Bronchial epithelial cell (primary cell): ENCODE measurements at regions not wholly inside any gene's neighbourhood (a gene's known extent, or its start where the extent isn't known, plus 50 kb on each side); places are given as distances from the start of the nearest gene placed in this dataset.
"Not testable (repeated sequence)": the region's sequence is repeated elsewhere in the genome, so short reads cannot be mapped to it uniquely, and the experiment has no call there.

Experiments
- DNase-seq: peaks from one replicate; pipeline ENCODE4 v3.0.0-alpha.2; 2010; ENCODE audit warnings: low read depth
- FAIRE-seq: peaks from 2 replicates; lab custom pipeline; 2011; peaks lifted over from hg19 to GRCh38; lab: Jason Lieb, UNC
- H3K27me3 ChIP-seq: 2 replicates; pipeline ENCODE4 v1.5.1; 2011; ENCODE audit warnings: low read length; ENCODE audit not compliant: control insufficient read depth, insufficient read depth
- H3K36me3 ChIP-seq: 2 replicates; pipeline ENCODE4 v1.5.1; 2011; ENCODE audit warnings: low read length; ENCODE audit not compliant: control insufficient read depth, insufficient read depth
- H3K4me3 ChIP-seq: 2 replicates; pipeline ENCODE4 v1.5.1; 2011; ENCODE audit warnings: mild to moderate bottlenecking, low read depth, low read length, control low read depth
- TF ChIP-seq, protein P1 (sequence below): IDR thresholded peaks from 2 replicates; pipeline ENCODE4 v1.5.1; 2011; ENCODE audit warnings: mild to moderate bottlenecking, moderate library complexity, low read length, control low read depth, inconsistent platforms; ENCODE audit not compliant: insufficient read depth, severe bottlenecking

DNA sequence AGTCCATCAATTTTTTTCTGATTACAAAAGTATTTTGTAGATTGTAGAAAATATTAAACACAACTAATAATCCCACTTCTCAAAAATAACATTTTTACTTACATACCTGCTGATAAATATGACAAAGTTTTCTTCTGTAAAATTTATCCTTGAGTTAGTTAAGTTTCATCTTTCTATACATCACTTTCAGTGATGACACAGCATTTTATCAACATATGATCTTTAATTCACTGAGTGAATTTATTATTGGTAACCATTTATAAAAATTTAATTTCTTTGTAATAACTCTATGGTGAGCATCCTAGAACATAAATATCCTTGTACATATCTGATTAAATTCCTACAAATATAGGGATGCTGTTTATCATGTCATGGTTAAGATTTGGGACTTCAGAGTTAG, 385.0 kb upstream of the SLC35B3 start:
- Histone ChIP-seq H3K4me3 (no peak overlapping the region), H3K36me3 (no peaks in the 10 kb centered on the region), H3K27me3 (no peaks in the 10 kb centered on the region)
- TF ChIP-seq, protein P1, sequence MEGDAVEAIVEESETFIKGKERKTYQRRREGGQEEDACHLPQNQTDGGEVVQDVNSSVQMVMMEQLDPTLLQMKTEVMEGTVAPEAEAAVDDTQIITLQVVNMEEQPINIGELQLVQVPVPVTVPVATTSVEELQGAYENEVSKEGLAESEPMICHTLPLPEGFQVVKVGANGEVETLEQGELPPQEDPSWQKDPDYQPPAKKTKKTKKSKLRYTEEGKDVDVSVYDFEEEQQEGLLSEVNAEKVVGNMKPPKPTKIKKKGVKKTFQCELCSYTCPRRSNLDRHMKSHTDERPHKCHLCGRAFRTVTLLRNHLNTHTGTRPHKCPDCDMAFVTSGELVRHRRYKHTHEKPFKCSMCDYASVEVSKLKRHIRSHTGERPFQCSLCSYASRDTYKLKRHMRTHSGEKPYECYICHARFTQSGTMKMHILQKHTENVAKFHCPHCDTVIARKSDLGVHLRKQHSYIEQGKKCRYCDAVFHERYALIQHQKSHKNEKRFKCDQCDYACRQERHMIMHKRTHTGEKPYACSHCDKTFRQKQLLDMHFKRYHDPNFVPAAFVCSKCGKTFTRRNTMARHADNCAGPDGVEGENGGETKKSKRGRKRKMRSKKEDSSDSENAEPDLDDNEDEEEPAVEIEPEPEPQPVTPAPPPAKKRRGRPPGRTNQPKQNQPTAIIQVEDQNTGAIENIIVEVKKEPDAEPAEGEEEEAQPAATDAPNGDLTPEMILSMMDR = no peak
- FAIRE-seq (no peak), DNase-seq (no peak)

- FAIRE-seq (no peak), DNase-seq (peak; percentile 93)
- TF ChIP-seq, protein P1 = no peak
- Histone ChIP-seq H3K27me3 (no peaks in the 10 kb centered on the region), H3K36me3 (no peaks in the 10 kb centered on the region), H3K4me3 (no peak overlapping the region)
Observed at GRCh38 chr6:8819446-8819845, 384.1 kb upstream of the SLC35B3 start.

DNA sequence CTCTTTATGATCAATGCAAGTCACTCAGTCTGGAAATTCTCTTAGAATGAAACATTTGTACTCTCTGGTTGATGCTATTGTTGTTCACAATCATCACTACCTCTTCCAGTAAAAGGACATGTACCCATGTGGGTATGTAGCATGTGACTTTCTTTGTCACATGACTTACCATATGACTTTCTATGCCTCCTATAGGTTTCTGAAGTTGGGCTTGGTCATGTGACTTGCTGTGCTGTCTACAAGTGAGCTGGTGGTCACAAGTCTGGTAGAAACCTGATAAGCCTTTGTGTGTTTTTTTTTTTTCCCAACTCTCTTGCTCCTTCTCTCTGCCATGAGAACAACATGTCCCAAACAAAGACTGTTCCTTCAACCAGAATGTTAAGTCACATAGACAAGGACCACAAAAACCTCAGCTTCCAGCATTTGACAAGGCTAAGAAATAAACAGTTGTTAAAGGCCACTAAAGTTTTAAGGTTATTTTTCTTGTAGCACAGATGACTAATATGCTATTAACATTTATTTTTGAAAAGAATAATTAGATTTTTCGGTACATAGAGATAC, 379.2 kb upstream of the SLC35B3 start:
- FAIRE-seq = no peak
- no peaks in the 10 kb centered on the region for H3K36me3 ChIP-seq
- H3K4me3 ChIP-seq = no peak overlapping the region
- no peaks in the 10 kb centered on the region for H3K27me3 ChIP-seq
- DNase-seq = no peak
- TF ChIP-seq, protein P1 = no peak

DNA sequence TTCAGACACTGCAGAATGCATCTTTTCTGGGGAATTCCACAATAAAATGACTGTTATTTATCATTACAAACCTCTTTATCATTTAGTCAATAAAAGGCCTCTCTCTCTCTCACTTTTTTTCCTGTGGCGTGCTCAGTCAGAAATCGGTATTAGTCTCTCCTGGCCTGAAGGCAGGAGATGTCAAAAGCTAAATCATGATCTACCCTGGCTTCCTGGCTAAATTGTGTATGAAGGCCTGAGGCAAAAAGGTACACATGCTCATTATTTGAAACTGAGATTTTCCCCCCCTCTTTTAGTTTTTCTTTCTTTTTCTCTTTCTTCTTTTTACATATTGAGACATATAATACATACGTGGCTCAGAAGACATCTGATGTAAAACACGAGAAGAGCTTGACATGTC, 375.0 kb upstream of the SLC35B3 start:
- FAIRE-seq = no peak
- no peaks in the 10 kb centered on the region for H3K27me3 ChIP-seq
- no peak overlapping the region for H3K4me3 ChIP-seq
- H3K36me3 ChIP-seq = no peaks in the 10 kb centered on the region
- DNase-seq = no peak
- TF ChIP-seq, protein P1 = no peak

DNA sequence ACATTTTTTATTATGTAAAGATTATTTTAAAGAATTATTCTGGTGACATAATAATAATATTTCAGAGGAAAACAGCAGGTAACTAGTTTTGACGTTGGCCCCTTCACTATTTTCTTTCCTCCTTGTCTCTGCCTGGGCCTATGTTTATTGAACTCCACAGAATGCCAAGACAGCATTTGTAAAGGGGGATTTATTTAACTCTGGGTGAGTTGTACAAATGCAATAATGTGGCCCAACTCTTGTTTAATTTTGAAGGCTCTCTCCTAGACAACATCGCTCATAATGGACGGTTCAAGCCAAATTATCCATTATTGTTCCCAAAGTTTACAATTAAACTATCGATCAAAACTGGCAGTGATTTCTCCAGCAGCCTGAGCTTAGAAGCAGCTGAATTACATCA, 374.3 kb upstream of the SLC35B3 start:
- Histone ChIP-seq H3K4me3 (no peak overlapping the region), H3K36me3 (no peaks in the 10 kb centered on the region), H3K27me3 (no peaks in the 10 kb centered on the region)
- TF ChIP-seq, protein P1 = no peak
- FAIRE-seq = no peak
- DNase-seq = no peak

DNA sequence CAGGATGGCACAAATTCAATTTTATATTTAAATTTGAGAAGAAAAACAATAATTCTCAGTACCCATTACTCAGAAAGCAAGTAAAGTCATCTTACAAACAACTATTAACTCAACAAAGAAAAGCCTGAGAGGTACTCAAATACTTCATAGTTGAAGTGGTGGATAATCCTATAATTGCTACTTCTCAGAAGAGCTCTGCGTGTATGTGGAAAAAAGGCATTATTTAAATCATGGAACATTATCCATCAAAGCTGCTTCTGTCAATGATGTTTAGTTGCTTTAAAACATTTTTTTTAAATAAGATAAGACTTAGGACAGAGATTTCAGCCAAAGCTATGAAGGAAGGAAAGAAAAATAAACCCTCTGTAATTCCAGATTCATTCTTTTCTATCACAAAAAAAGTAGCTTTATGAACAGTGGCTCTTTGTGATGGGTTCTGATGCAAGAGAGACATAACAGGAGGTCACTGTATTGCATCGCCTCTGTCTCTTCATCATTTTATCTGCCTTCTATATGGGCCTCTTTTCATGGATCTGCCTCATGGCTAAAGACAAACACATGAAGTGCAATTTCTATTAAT, 367.9 kb upstream of the SLC35B3 start:
- Histone ChIP-seq H3K27me3 (no peaks in the 10 kb centered on the region), H3K36me3 (no peaks in the 10 kb centered on the region), H3K4me3 (no peak overlapping the region)
- FAIRE-seq = no peak
- no peak for DNase-seq
- TF ChIP-seq, protein P1 = no peak

DNA sequence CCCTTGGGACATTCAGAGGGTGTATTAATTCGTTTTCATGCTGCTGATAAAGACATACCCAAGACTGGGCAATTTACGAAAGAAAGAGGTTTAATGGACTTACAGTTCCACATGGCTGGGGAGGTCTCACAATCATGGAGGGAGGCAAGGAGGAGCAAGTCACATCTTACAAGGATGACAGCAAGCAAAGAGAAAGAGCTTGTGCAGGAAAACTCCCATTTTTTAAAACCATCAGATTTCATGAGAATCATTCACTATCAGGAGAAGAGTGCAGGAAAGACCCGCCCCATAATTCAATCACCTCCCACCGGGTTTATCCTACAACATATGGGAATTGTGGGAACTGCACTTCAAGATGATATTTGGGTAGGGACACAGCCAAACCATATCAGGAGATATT, 367.1 kb upstream of the SLC35B3 start:
- not testable (repeated sequence) for H3K36me3 ChIP-seq, H3K4me3 ChIP-seq, DNase-seq, FAIRE-seq, H3K27me3 ChIP-seq
